Caco-2 (cell line): ENCODE measurements at regions not wholly inside any gene's neighbourhood (a gene's known extent, or its start where the extent isn't known, plus 50 kb on each side); places are given as distances from the start of the nearest gene placed in this dataset.

Experiments
- BruUV-seq: library from RNA; stranded (reverse); fragments of 400-500 nt; replicated peaks from 2 replicates; lab custom pipeline; 2021; lab: Mats Ljungman, UMichigan
- CTCF ChIA-PET: fragments of 300-600 bp; sonication (Branson Sonifier 250); formaldehyde crosslinking; loops from one replicate; lab custom pipeline; 2022; ENCODE audit warnings: antibody characterized with exemption; lab: Charles Lee
- POLR2A ChIA-PET: fragments of 300-600 bp; sonication (Branson Sonifier 250); formaldehyde crosslinking; loops from one replicate; lab custom pipeline; 2022; ENCODE audit warnings: antibody characterized with exemption; lab: Charles Lee
- DNase-seq, 2 experiments: peaks; one replicate each; pipeline versions ENCODE4 v3.0.0 to v3.0.0-alpha.2; 2020 to 2022
- H3K27me3 ChIP-seq: replicated peaks from 2 replicates; pipeline ENCODE4 v1.6.0; 2011; ENCODE audit warnings: low read length; ENCODE audit not compliant: control insufficient read depth, insufficient read depth
- H3K36me3 ChIP-seq: 2 replicates; pipeline ENCODE4 v1.5.1; 2011; ENCODE audit warnings: low read length; ENCODE audit not compliant: control insufficient read depth, insufficient read depth
- H3K4me1 ChIP-seq: fragments of 250-450 bp; sonication (Bioruptor Pico); 2 replicates; pipeline ENCODE4 v1.5.1; 2020; ENCODE audit warnings: mild to moderate bottlenecking
- H3K4me3 ChIP-seq: 2 replicates; pipeline ENCODE4 v1.5.1; 2011; ENCODE audit warnings: low read depth, mild to moderate bottlenecking, control low read depth, low read length
- H3K9me3 ChIP-seq: fragments of 250-450 bp; sonication (Bioruptor Pico); 2 replicates; pipeline ENCODE4 v1.5.1; 2020; ENCODE audit warnings: mild to moderate bottlenecking, moderate library complexity
- H3K27ac Mint-ChIP-seq: one replicate; pipeline ENCODE4 v1.8.0; 2022; ENCODE audit warnings: mixed read lengths; ENCODE audit not compliant: unreplicated experiment
- H3K27me3 Mint-ChIP-seq: one replicate; pipeline ENCODE4 v1.8.0; 2022; ENCODE audit warnings: mixed read lengths; ENCODE audit not compliant: insufficient read depth, unreplicated experiment
- H3K36me3 Mint-ChIP-seq: one replicate; pipeline ENCODE4 v1.8.0; 2022; ENCODE audit warnings: mild to moderate bottlenecking, mixed read lengths; ENCODE audit not compliant: insufficient read depth, unreplicated experiment
- H3K4me1 Mint-ChIP-seq: one replicate; pipeline ENCODE4 v1.8.0; 2022; ENCODE audit warnings: low read depth, mixed read lengths; ENCODE audit not compliant: unreplicated experiment
- H3K4me3 Mint-ChIP-seq: one replicate; pipeline ENCODE4 v1.8.0; 2022; ENCODE audit warnings: mild to moderate bottlenecking, moderate library complexity, mixed read lengths; ENCODE audit not compliant: unreplicated experiment
- H3K9me3 Mint-ChIP-seq: one replicate; pipeline ENCODE4 v1.8.0; 2022; ENCODE audit warnings: mixed read lengths; ENCODE audit not compliant: unreplicated experiment
- intact Hi-C: fragments of 100-400 bp; cut with micrococcal nuclease; formaldehyde crosslinking; loops from one replicate; pipeline ENCODE4 v1.10.0; 2022; ENCODE audit not compliant: unreplicated experiment
- TF ChIP-seq, protein P1 (sequence below), 2 experiments: fragments of 200-600 bp in 1 of 2; IDR thresholded peaks; 1 replicate in 1 of 2; 2 replicates in 1 of 2; pipeline versions ENCODE4 v1.5.1 to v1.8.0; 2011 to 2022; ENCODE audit warnings: antibody characterized with exemption in 1 of 2, control low read depth in 1 of 2, inconsistent platforms in 1 of 2, low read depth in 1 of 2, low read length in 1 of 2, mild to moderate bottlenecking in 1 of 2, moderate library complexity in 1 of 2; ENCODE audit not compliant: insufficient read depth in 1 of 2, severe bottlenecking in 1 of 2, unreplicated experiment in 1 of 2

DNA sequence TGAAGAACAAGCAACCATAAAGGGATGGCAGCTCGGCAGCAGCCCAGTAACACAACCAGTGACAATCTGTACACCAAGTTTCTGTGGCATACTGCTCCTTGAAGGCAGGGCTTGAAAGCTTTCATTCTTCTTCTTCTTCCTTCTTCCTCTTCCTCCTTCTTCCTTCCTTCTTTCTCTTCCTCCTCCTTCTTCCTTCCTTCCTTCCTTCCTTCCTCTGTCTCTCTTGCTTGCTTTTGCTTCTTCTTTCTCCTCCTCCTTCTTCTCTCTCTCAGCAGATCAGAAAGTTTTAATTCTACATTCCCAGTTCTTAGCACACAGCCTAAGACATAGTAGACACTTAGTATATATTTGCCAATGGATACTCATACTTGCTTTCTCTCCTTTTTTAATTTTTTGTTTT is 95.9 kb downstream of the GLUL start:
- H3K9me3 ChIP-seq, result no peaks in the 10 kb centered on the region
- peaks cover 40% of the 10 kb centered on the region for H3K4me1 Mint-ChIP-seq
- no peaks in the 10 kb centered on the region for H3K9me3 Mint-ChIP-seq
- no peak overlapping the region for H3K4me3 Mint-ChIP-seq
- no peaks in the 10 kb centered on the region for H3K36me3 ChIP-seq
- H3K4me3 ChIP-seq, result no peak overlapping the region
- peaks cover 49% of the 10 kb centered on the region for H3K4me1 ChIP-seq
- ChIA-PET CTCF (no interaction called here), POLR2A (no interaction called here)
- intact Hi-C loops, result no loop called here
- H3K27me3 ChIP-seq, result no peaks in the 10 kb centered on the region
- H3K36me3 Mint-ChIP-seq, result no peaks in the 10 kb centered on the region
- no peak for DNase-seq
- H3K27ac Mint-ChIP-seq, result no peak overlapping the region
- TF ChIP-seq, protein P1, sequence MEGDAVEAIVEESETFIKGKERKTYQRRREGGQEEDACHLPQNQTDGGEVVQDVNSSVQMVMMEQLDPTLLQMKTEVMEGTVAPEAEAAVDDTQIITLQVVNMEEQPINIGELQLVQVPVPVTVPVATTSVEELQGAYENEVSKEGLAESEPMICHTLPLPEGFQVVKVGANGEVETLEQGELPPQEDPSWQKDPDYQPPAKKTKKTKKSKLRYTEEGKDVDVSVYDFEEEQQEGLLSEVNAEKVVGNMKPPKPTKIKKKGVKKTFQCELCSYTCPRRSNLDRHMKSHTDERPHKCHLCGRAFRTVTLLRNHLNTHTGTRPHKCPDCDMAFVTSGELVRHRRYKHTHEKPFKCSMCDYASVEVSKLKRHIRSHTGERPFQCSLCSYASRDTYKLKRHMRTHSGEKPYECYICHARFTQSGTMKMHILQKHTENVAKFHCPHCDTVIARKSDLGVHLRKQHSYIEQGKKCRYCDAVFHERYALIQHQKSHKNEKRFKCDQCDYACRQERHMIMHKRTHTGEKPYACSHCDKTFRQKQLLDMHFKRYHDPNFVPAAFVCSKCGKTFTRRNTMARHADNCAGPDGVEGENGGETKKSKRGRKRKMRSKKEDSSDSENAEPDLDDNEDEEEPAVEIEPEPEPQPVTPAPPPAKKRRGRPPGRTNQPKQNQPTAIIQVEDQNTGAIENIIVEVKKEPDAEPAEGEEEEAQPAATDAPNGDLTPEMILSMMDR (IDR thresholded peaks at IDR 0.05; ENCODE audit: insufficient read depth in 1 of 2, low read depth in 1 of 2, low read length in 1 of 2, severe bottlenecking in 1 of 2, unreplicated experiment in 1 of 2), result no peak
- no TSS peak for BruUV-seq
- no peaks in the 10 kb centered on the region for H3K27me3 Mint-ChIP-seq

DNA sequence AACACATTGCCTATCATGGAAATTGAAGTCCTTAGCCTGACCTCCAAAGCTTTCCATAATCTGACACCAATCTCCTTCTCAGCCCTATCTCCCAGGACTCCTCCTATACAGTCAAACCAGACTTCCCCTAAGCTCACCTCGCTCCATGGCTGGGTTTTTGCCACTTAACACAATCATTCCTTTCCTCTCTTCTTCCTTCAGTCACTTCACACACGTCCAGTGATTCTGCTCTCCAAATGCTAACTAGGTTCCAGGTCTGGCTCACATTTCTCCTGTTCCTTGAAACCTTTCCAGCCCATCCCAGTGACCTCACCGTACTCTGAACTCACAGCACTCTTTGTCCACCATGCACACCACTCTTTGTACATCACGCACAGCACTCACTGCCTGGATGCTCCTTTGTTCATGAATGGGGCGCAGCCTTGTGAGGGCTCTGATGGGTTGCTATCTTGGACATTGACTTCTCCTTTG is 98.4 kb downstream of the GLUL start:
- no TSS peak for BruUV-seq
- Mint-ChIP-seq H3K27ac (no peak overlapping the region), H3K27me3 (no peaks in the 10 kb centered on the region), H3K4me3 (no peak overlapping the region), H3K36me3 (no peaks in the 10 kb centered on the region), H3K4me1 (peaks cover 44% of the 10 kb centered on the region), H3K9me3 (no peaks in the 10 kb centered on the region)
- Histone ChIP-seq H3K9me3 (no peaks in the 10 kb centered on the region), H3K4me1 (peaks cover 58% of the 10 kb centered on the region), H3K4me3 (no peak overlapping the region), H3K27me3 (no peaks in the 10 kb centered on the region), H3K36me3 (no peaks in the 10 kb centered on the region)
- POLR2A ChIA-PET, result no interaction called here
- intact Hi-C loops, result loop anchor here (5.0 kb wide), 1 partner anchor 46 kb away; no protein-coding TSS in a partner anchor
- DNase-seq, result no peak
- CTCF ChIA-PET, result no interaction called here
- TF ChIP-seq, protein P1 (IDR thresholded peaks at IDR 0.05; ENCODE audit: insufficient read depth in 1 of 2, low read depth in 1 of 2, low read length in 1 of 2, severe bottlenecking in 1 of 2, unreplicated experiment in 1 of 2), result no peak

DNA sequence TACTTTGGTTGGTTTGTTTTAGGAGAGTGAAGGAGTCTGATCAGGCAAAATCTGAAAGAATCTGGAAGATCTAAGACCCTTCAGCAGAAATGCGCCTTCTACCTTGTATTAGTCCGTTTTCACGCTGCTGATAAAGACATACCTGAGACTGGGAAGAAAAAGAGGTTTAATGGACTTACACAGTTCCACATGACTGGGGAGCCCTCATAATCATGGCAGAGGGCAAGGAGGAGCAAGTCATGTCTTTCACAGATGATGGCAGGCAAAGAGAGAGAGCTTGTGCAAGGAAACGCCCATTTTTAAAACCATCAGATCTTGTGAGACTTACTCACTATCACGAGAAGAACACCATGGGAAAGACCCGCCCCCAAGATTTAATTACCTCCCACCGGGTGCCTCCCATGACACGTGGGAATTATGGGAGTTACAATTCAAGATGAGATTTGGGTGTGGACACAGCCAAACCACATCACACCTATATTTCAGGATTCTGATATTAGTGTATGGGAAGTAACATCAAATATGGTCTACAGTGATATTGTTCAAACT is 99.3 kb downstream of the GLUL start:
- Histone ChIP-seq H3K27me3 (no peaks in the 10 kb centered on the region), H3K36me3 (no peaks in the 10 kb centered on the region), H3K4me3 (no peak overlapping the region), H3K4me1 (peaks cover 57% of the 10 kb centered on the region), H3K9me3 (no peaks in the 10 kb centered on the region)
- no peaks in the 10 kb centered on the region for H3K36me3 Mint-ChIP-seq
- no peaks in the 10 kb centered on the region for H3K27me3 Mint-ChIP-seq
- H3K9me3 Mint-ChIP-seq, result no peaks in the 10 kb centered on the region
- ChIA-PET CTCF (interaction anchor here (0.8 to 1.0 kb wide), 2 partner anchors 149 to 207 kb away, joined by 3 read pairs; no protein-coding TSS in a partner anchor), POLR2A (no interaction called here)
- H3K4me1 Mint-ChIP-seq, result peaks cover 47% of the 10 kb centered on the region
- peak overlapping the region; percentile 23 for H3K27ac Mint-ChIP-seq
- H3K4me3 Mint-ChIP-seq, result no peak overlapping the region
- no TSS peak for BruUV-seq
- intact Hi-C loops, result loop anchor here (5.0 kb wide), 1 partner anchor 45 kb away; no protein-coding TSS in a partner anchor
- TF ChIP-seq, protein P1 (IDR thresholded peaks at IDR 0.05; ENCODE audit: insufficient read depth in 1 of 2, low read depth in 1 of 2, low read length in 1 of 2, severe bottlenecking in 1 of 2, unreplicated experiment in 1 of 2), result no peak
- DNase-seq, result no peak
